Astrocyte of the hippocampus (primary cell): ENCODE measurements at regions not wholly inside any gene's neighbourhood (a gene's known extent, or its start where the extent isn't known, plus 50 kb on each side); places are given as distances from the start of the nearest gene placed in this dataset.

Experiments used
- DNase-seq: peaks from one replicate; pipeline ENCODE4 v3.0.0; 2011; ENCODE audit warnings: low read depth, low spot score

- no peak for DNase-seq
These were observed 172.7 kb downstream of the RPLP1 start for GRCh38 chr15:69625328-69625727.

- no peak for DNase-seq
These were observed 173.8 kb downstream of the RPLP1 start for GRCh38 chr15:69626095-69627066.

GRCh38 chr15:69627548-69628158 is 175.0 kb downstream of the RPLP1 start:
- DNase-seq = no peak

- DNase-seq = no peak
These were observed 175.9 kb downstream of the RPLP1 start for GRCh38 chr15:69628256-69629093.

GRCh38 chr15:69629631-69630161 is 177.1 kb downstream of the RPLP1 start:
- DNase-seq = no peak

- no peak for DNase-seq
These were observed 178.4 kb downstream of the RPLP1 start for GRCh38 chr15:69631005-69631404.

- DNase-seq = no peak
These were observed 179.4 kb downstream of the RPLP1 start for GRCh38 chr15:69631978-69632377.

GRCh38 chr15:69634860-69635259 is 182.2 kb downstream of the RPLP1 start:
- DNase-seq = no peak

GRCh38 chr15:69636169-69636915 is 183.7 kb downstream of the RPLP1 start:
- DNase-seq = no peak

GRCh38 chr15:69637818-69638217 is 185.2 kb downstream of the RPLP1 start:
- no peak for DNase-seq

- DNase-seq = no peak
These were observed 190.9 kb downstream of the RPLP1 start for GRCh38 chr15:69643476-69643875.

GRCh38 chr15:69643971-69644370 is 191.4 kb downstream of the RPLP1 start:
- no peak for DNase-seq

- DNase-seq = no peak
These were observed 192.3 kb downstream of the RPLP1 start for GRCh38 chr15:69644876-69645275.

- DNase-seq = no peak
These were observed 194.5 kb downstream of the RPLP1 start for GRCh38 chr15:69647142-69647513.

GRCh38 chr15:69648212-69648611 is 195.6 kb downstream of the RPLP1 start:
- DNase-seq = no peak

GRCh38 chr15:69648775-69649735 is 196.4 kb downstream of the RPLP1 start:
- no peak for DNase-seq

GRCh38 chr15:69652293-69652692 is 199.7 kb downstream of the RPLP1 start:
- no peak for DNase-seq

- no peak for DNase-seq
These were observed 200.2 kb downstream of the RPLP1 start for GRCh38 chr15:69652751-69653305.

- DNase-seq = no peak
These were observed 200.7 kb downstream of the RPLP1 start for GRCh38 chr15:69653306-69653705.

- no peak for DNase-seq
These were observed 201.2 kb downstream of the RPLP1 start for GRCh38 chr15:69653846-69654245.
